ENCODE measurements at regions not wholly inside any gene's neighbourhood (a gene's known extent, or its start where the extent isn't known, plus 50 kb on each side); places are given as distances from the start of the nearest gene placed in this dataset.

- DNase-seq, result no peak
Measured at GRCh38 chrX:99705701-99706100, 704.4 kb downstream of the PCDH19 start.

GRCh38 chrX:99703473-99703872 lies 706.6 kb downstream of the PCDH19 start:
- no peak for DNase-seq

GRCh38 chrX:99698451-99698850 lies 711.6 kb downstream of the PCDH19 start:
- no peak for DNase-seq

GRCh38 chrX:99663136-99663535 lies 746.9 kb downstream of the PCDH19 start:
- no peak for DNase-seq

- no peak for DNase-seq
Measured at GRCh38 chrX:99654188-99654587, 755.9 kb downstream of the PCDH19 start.

- no peak for DNase-seq
Measured at GRCh38 chrX:99653352-99653751, 756.7 kb downstream of the PCDH19 start.

- DNase-seq, result no peak
Measured at GRCh38 chrX:99613041-99613440, 797.0 kb downstream of the PCDH19 start.

- no peak for DNase-seq
Measured at GRCh38 chrX:99603091-99603814, 806.8 kb downstream of the PCDH19 start.

GRCh38 chrX:99602107-99602506 lies 808.0 kb downstream of the PCDH19 start:
- DNase-seq, result no peak

- no peak for DNase-seq
Measured at GRCh38 chrX:99588936-99589335, 821.1 kb downstream of the PCDH19 start.

GRCh38 chrX:99572711-99573110 lies 837.4 kb downstream of the PCDH19 start:
- no peak for DNase-seq

- no peak for DNase-seq
Measured at GRCh38 chrX:99549381-99549780, 860.7 kb downstream of the PCDH19 start.

GRCh38 chrX:99522450-99522849 lies 887.6 kb downstream of the PCDH19 start:
- DNase-seq, result no peak

- no peak for DNase-seq
Measured at GRCh38 chrX:99507768-99508167, 902.3 kb downstream of the PCDH19 start.

GRCh38 chrX:99495453-99495852 lies 914.6 kb downstream of the PCDH19 start:
- DNase-seq, result no peak

GRCh38 chrX:99494668-99495067 lies 915.4 kb downstream of the PCDH19 start:
- DNase-seq, result no peak

GRCh38 chrX:99480728-99481127 lies 929.3 kb downstream of the PCDH19 start:
- DNase-seq, result no peak

GRCh38 chrX:99469439-99469838 lies 940.6 kb downstream of the PCDH19 start:
- no peak for DNase-seq

GRCh38 chrX:99468993-99469392 lies 941.1 kb downstream of the PCDH19 start:
- DNase-seq, result no peak

GRCh38 chrX:99461223-99461622 lies 948.9 kb downstream of the PCDH19 start:
- DNase-seq, result no peak

- no peak for DNase-seq
Measured at GRCh38 chrX:99445336-99445735, 964.7 kb downstream of the PCDH19 start.

GRCh38 chrX:99421796-99422195 lies 988.3 kb downstream of the PCDH19 start:
- DNase-seq, result no peak

- DNase-seq, result peak; percentile 2
Measured at GRCh38 chrX:99415470-99415869, 994.6 kb downstream of the PCDH19 start.

GRCh38 chrX:99413317-99413716 lies 996.8 kb downstream of the PCDH19 start:
- DNase-seq, result no peak

GRCh38 chrX:99398545-99398944 lies 1011.5 kb downstream of the PCDH19 start:
- no peak for DNase-seq
